ENCODE measurements at regions not wholly inside any gene's neighbourhood (a gene's known extent, or its start where the extent isn't known, plus 50 kb on each side); places are given as distances from the start of the nearest gene placed in this dataset.

GRCh38 chr2:180728928-180729559, 251.4 kb upstream of the UBE2E3 start:
- no peak for DNase-seq
- no peaks in the 10 kb centered on the region for H3K4me1 ChIP-seq (ENCODE audit: control insufficient read depth, insufficient read depth, low read length)
- no peaks in the 10 kb centered on the region for H3K27me3 Mint-ChIP-seq (ENCODE audit: low read depth in 2 of 2)
- H3K4me1 Mint-ChIP-seq: no peaks in the 10 kb centered on the region
- H3K27ac Mint-ChIP-seq: no peak overlapping the region
- ATAC-seq: no peak
- no CpG with 5 or more reads among the region's 2 CpGs for WGBS (ENCODE audit: insufficient coverage)
- H3K4me3 Mint-ChIP-seq: no peak overlapping the region
- TF ChIP-seq, protein P1, sequence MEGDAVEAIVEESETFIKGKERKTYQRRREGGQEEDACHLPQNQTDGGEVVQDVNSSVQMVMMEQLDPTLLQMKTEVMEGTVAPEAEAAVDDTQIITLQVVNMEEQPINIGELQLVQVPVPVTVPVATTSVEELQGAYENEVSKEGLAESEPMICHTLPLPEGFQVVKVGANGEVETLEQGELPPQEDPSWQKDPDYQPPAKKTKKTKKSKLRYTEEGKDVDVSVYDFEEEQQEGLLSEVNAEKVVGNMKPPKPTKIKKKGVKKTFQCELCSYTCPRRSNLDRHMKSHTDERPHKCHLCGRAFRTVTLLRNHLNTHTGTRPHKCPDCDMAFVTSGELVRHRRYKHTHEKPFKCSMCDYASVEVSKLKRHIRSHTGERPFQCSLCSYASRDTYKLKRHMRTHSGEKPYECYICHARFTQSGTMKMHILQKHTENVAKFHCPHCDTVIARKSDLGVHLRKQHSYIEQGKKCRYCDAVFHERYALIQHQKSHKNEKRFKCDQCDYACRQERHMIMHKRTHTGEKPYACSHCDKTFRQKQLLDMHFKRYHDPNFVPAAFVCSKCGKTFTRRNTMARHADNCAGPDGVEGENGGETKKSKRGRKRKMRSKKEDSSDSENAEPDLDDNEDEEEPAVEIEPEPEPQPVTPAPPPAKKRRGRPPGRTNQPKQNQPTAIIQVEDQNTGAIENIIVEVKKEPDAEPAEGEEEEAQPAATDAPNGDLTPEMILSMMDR (IDR thresholded peaks at IDR 0.05): no peak
- no peaks in the 10 kb centered on the region for H3K27me3 ChIP-seq (ENCODE audit: control insufficient read depth, insufficient read depth, low read length)
- no peak overlapping the region for H3K4me3 ChIP-seq (ENCODE audit: low read length)
- no peaks in the 10 kb centered on the region for H3K9me3 ChIP-seq (ENCODE audit: control insufficient read depth, insufficient read depth, low read length)
- intact Hi-C loops (cut with micrococcal nuclease): no loop called here
- H3K27ac ChIP-seq (ENCODE audit: low read length): no peak overlapping the region
- no peaks in the 10 kb centered on the region for H3K36me3 Mint-ChIP-seq
- H3K9me3 Mint-ChIP-seq: peaks cover 0 to 3% of the 10 kb centered on the region in 2 donors
- no peaks in the 10 kb centered on the region for H3K36me3 ChIP-seq (ENCODE audit: control insufficient read depth, insufficient read depth, low read length)

DNA sequence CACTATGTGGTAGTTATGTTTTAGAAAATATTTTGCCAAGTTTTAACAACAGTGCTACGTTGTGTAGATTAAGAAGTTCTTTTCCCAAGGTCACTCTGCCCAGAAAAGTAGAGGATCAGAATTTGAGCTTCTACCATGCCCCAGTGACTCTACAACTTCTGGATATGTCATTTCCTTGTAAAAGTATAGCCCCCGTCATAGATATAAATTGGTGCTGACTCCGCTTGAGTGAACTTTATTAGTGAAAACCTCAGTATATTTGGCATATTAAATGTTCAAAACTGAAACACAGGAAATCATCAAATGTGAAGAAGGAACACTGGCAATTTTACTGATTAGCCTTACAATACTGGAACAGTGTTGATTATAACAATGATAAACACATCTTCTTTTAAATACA, 256.7 kb upstream of the UBE2E3 start:
- no peaks in the 10 kb centered on the region for H3K27me3 Mint-ChIP-seq (ENCODE audit: low read depth in 2 of 2)
- Histone ChIP-seq H3K9me3 (ENCODE audit: control insufficient read depth, insufficient read depth, low read length) (no peaks in the 10 kb centered on the region), H3K27me3 (ENCODE audit: control insufficient read depth, insufficient read depth, low read length) (no peaks in the 10 kb centered on the region), H3K36me3 (ENCODE audit: control insufficient read depth, insufficient read depth, low read length) (no peaks in the 10 kb centered on the region), H3K4me3 (ENCODE audit: low read length) (no peak overlapping the region), H3K4me1 (ENCODE audit: control insufficient read depth, insufficient read depth, low read length) (no peaks in the 10 kb centered on the region), H3K27ac (ENCODE audit: low read length) (no peak overlapping the region)
- H3K9me3 Mint-ChIP-seq: peaks cover 0 to 3% of the 10 kb centered on the region in 2 donors
- WGBS (ENCODE audit: insufficient coverage): 89% methylated on average over 2 of the region's 3 CpGs
- no peak for DNase-seq
- no peak overlapping the region for H3K4me3 Mint-ChIP-seq
- H3K4me1 Mint-ChIP-seq: no peaks in the 10 kb centered on the region
- no peak for ATAC-seq
- TF ChIP-seq, protein P1 (IDR thresholded peaks at IDR 0.05): no peak
- no peaks in the 10 kb centered on the region for H3K36me3 Mint-ChIP-seq
- intact Hi-C loops (cut with micrococcal nuclease): no loop called here
- H3K27ac Mint-ChIP-seq: no peak overlapping the region

- Histone ChIP-seq H3K36me3 (ENCODE audit: control insufficient read depth, insufficient read depth, low read length) (no peaks in the 10 kb centered on the region), H3K27me3 (ENCODE audit: control insufficient read depth, insufficient read depth, low read length) (no peaks in the 10 kb centered on the region), H3K4me3 (ENCODE audit: low read length) (no peak overlapping the region), H3K4me1 (ENCODE audit: control insufficient read depth, insufficient read depth, low read length) (no peaks in the 10 kb centered on the region), H3K27ac (ENCODE audit: low read length) (no peak overlapping the region), H3K9me3 (ENCODE audit: control insufficient read depth, insufficient read depth, low read length) (no peaks in the 10 kb centered on the region)
- 75% methylated on average over 2 of the region's 2 CpGs for WGBS (ENCODE audit: insufficient coverage)
- no peak for ATAC-seq
- no peaks in the 10 kb centered on the region for H3K36me3 Mint-ChIP-seq
- no peak for DNase-seq
- no peaks in the 10 kb centered on the region for H3K27me3 Mint-ChIP-seq (ENCODE audit: low read depth in 2 of 2)
- TF ChIP-seq, protein P1 (IDR thresholded peaks at IDR 0.05): no peak
- intact Hi-C loops (cut with micrococcal nuclease): no loop called here
- H3K9me3 Mint-ChIP-seq: no peaks in the 10 kb centered on the region
- H3K4me1 Mint-ChIP-seq: no peaks in the 10 kb centered on the region
- H3K27ac Mint-ChIP-seq: no peak overlapping the region
- H3K4me3 Mint-ChIP-seq: no peak overlapping the region
Measured at GRCh38 chr2:180722551-180723239, 257.7 kb upstream of the UBE2E3 start.

All from natural killer cell (primary cell).